ENCODE measurements at regions not wholly inside any gene's neighbourhood (a gene's known extent, or its start where the extent isn't known, plus 50 kb on each side); places are given as distances from the start of the nearest gene placed in this dataset.

GRCh38 chr4:14070289-14070880, 442.9 kb upstream of the BOD1L1 start:
- Histone ChIP-seq H3K36me3 (no peaks in the 10 kb centered on the region), H3K4me3 (no peak overlapping the region), H3K9me3 (no peaks in the 10 kb centered on the region), H3K27ac (no peak overlapping the region), H3K4me1 (no peaks in the 10 kb centered on the region), H3K27me3 (no peaks in the 10 kb centered on the region)
- TF ChIP-seq POLR2A (IDR thresholded peaks at IDR 0.05): no peak
- no peak for TF ChIP-seq POLR2AphosphoS5 (IDR thresholded peaks at IDR 0.05; ENCODE audit: insufficient read depth in 1 of 2, low read depth in 1 of 2)
- TF ChIP-seq, protein P1, sequence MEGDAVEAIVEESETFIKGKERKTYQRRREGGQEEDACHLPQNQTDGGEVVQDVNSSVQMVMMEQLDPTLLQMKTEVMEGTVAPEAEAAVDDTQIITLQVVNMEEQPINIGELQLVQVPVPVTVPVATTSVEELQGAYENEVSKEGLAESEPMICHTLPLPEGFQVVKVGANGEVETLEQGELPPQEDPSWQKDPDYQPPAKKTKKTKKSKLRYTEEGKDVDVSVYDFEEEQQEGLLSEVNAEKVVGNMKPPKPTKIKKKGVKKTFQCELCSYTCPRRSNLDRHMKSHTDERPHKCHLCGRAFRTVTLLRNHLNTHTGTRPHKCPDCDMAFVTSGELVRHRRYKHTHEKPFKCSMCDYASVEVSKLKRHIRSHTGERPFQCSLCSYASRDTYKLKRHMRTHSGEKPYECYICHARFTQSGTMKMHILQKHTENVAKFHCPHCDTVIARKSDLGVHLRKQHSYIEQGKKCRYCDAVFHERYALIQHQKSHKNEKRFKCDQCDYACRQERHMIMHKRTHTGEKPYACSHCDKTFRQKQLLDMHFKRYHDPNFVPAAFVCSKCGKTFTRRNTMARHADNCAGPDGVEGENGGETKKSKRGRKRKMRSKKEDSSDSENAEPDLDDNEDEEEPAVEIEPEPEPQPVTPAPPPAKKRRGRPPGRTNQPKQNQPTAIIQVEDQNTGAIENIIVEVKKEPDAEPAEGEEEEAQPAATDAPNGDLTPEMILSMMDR (IDR thresholded peaks at IDR 0.05): no peak
- intact Hi-C loops (cut with DNase I): no loop called here
- DNase-seq (ENCODE audit: extremely low spot score in 2 of 2): no peak

DNA sequence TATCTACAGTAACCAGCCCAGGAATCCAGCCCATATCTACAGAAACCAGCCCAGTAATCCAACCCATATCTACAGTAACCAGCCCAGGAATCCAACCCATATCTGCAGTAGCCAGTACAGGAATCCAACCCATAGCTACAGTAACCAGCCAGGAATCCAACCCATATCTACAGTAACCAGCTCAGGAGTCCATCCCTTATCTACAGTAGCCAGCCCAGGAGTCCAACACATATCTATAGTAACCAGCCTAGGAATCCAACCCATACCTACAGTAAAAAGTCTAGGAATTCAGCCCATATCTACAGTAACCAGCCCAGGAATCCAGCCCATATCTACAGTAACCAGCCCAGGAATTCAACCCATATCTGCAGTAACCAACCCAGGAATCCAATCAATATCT, 445.0 kb upstream of the BOD1L1 start:
- no peaks in the 10 kb centered on the region for H3K27me3 ChIP-seq
- DNase-seq (ENCODE audit: extremely low spot score in 2 of 2): no peak
- TF ChIP-seq POLR2AphosphoS5 (IDR thresholded peaks at IDR 0.05; ENCODE audit: insufficient read depth in 1 of 2, low read depth in 1 of 2): no peak
- TF ChIP-seq, protein P1 (IDR thresholded peaks at IDR 0.05): no peak
- TF ChIP-seq POLR2A (IDR thresholded peaks at IDR 0.05): no peak
- intact Hi-C loops (cut with DNase I): no loop called here
- no peak overlapping the region for H3K4me3 ChIP-seq
- H3K9me3 ChIP-seq: no peaks in the 10 kb centered on the region
- no peak overlapping the region for H3K27ac ChIP-seq
- no peaks in the 10 kb centered on the region for H3K36me3 ChIP-seq
- H3K4me1 ChIP-seq: no peaks in the 10 kb centered on the region

DNA sequence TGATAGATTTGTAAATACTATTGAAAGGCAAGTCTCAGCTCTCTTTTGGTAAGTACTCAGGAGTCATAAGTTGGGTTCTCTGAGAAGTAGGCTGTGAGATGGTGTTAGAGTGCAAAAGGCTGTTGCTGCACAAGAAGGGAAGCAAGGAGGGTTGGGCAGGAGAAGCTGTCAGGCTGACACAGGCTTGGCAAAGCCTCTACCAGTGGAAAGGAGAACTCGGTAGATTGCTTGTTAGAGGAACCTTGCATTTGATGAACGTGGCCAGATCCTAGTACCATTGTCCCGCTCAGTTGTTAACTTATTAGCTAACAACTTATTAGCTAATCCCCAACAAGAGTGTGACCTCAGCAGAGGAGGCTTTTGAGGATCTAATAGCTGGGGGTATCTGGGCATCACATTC, 449.3 kb upstream of the BOD1L1 start:
- Histone ChIP-seq H3K27me3 (no peaks in the 10 kb centered on the region), H3K4me3 (no peak overlapping the region), H3K36me3 (no peaks in the 10 kb centered on the region), H3K4me1 (no peaks in the 10 kb centered on the region), H3K27ac (no peak overlapping the region), H3K9me3 (no peaks in the 10 kb centered on the region)
- TF ChIP-seq POLR2AphosphoS5 (IDR thresholded peaks at IDR 0.05; ENCODE audit: insufficient read depth in 1 of 2, low read depth in 1 of 2) (no peak), POLR2A (IDR thresholded peaks at IDR 0.05) (no peak)
- TF ChIP-seq, protein P1 (IDR thresholded peaks at IDR 0.05): no peak
- intact Hi-C loops (cut with DNase I): no loop called here
- DNase-seq (ENCODE audit: extremely low spot score in 2 of 2): no peak

DNA sequence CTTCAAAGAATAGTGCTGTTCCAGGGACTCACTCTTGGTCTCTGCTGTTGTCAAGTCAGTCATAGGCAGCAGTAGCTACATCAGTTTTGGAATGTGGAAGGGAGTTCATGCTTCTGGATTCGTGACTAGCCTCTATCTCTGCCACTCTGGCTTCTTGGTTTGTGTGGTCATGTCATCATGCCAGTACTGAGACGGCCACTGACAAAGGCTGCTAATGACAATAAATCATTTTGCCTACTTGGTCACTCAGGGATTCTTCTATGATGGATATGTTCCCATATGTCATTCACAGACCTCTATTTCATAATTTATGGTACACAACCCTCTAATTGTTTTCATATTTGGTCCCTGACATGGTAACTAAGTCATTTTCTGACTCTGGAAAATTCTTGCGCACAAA, 450.8 kb upstream of the BOD1L1 start:
- H3K27ac ChIP-seq: no peak overlapping the region
- H3K4me1 ChIP-seq: no peaks in the 10 kb centered on the region
- TF ChIP-seq POLR2AphosphoS5 (IDR thresholded peaks at IDR 0.05; ENCODE audit: insufficient read depth in 1 of 2, low read depth in 1 of 2) (no peak), POLR2A (IDR thresholded peaks at IDR 0.05) (no peak)
- TF ChIP-seq, protein P1 (IDR thresholded peaks at IDR 0.05): no peak
- no peak overlapping the region for H3K4me3 ChIP-seq
- DNase-seq (ENCODE audit: extremely low spot score in 2 of 2): no peak
- no peaks in the 10 kb centered on the region for H3K9me3 ChIP-seq
- intact Hi-C loops (cut with DNase I): no loop called here
- H3K36me3 ChIP-seq: no peaks in the 10 kb centered on the region
- no peaks in the 10 kb centered on the region for H3K27me3 ChIP-seq

DNA sequence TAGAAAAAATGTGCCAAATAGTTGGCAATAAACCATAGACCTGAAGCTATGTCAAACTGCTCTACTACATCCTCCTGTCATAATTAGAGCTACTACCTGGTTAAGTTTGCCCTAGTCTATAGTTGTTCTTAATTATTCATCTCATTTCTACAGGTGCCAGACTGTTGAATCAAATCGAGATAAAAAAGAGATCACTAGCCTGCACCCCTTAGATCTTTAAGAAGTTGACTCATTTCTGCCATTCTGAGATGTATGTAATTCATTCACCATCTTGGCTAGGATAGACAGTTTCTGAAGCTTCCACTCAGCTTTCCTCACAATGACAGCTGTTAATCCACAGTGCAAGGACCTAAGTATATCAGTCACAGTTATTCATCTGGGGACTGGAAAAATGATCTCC, 452.1 kb upstream of the BOD1L1 start:
- DNase-seq (ENCODE audit: extremely low spot score in 2 of 2): no peak
- TF ChIP-seq POLR2A (IDR thresholded peaks at IDR 0.05): no peak
- TF ChIP-seq, protein P1 (IDR thresholded peaks at IDR 0.05): no peak
- TF ChIP-seq POLR2AphosphoS5 (IDR thresholded peaks at IDR 0.05; ENCODE audit: insufficient read depth in 1 of 2, low read depth in 1 of 2): no peak
- Histone ChIP-seq H3K4me1 (no peaks in the 10 kb centered on the region), H3K27ac (no peak overlapping the region), H3K9me3 (no peaks in the 10 kb centered on the region), H3K4me3 (no peak overlapping the region), H3K36me3 (no peaks in the 10 kb centered on the region), H3K27me3 (no peaks in the 10 kb centered on the region)
- intact Hi-C loops (cut with DNase I): no loop called here

Measured in vagina (tissue), 2 donors.